Upper lobe of left lung (tissue), 6 donors: ENCODE measurements at regions not wholly inside any gene's neighbourhood (a gene's known extent, or its start where the extent isn't known, plus 50 kb on each side); places are given as distances from the start of the nearest gene placed in this dataset.

Experiments
- ATAC-seq, 2 donors: fragments of 200-7000 bp; cut with Tn5 transposase; one replicate each; pipeline ENCODE4 v1.9.1; 2022; ENCODE audit warnings: mild to moderate bottlenecking in 2 of 2, moderate library complexity in 2 of 2; ENCODE audit not compliant: low FRiP score in 2 of 2
- DNase-seq, 2 donors: peaks; one replicate each; pipeline ENCODE4 v3.0.0-alpha.2; 2019 to 2020
- H3K27ac ChIP-seq, 4 donors: fragments of 200-600 bp; sonication (generic); one replicate each; pipeline ENCODE4 v1.5.1; 2016 to 2019
- H3K27me3 ChIP-seq, 4 donors: fragments of 200-600 bp; sonication (generic); one replicate each; pipeline ENCODE4 v1.5.1; 2017 to 2019
- H3K36me3 ChIP-seq, 4 donors: fragments of 200-600 bp; sonication (generic); one replicate each; pipeline ENCODE4 v1.5.1; 2016 to 2019
- H3K4me1 ChIP-seq, 4 donors: fragments of 200-600 bp; sonication (generic); one replicate each; pipeline ENCODE4 v1.5.1; 2018 to 2019
- H3K4me3 ChIP-seq, 4 donors: fragments of 200-600 bp; sonication (generic); one replicate each; pipeline ENCODE4 v1.5.1; 2017 to 2019; ENCODE audit warnings: mild to moderate bottlenecking in 2 of 4, moderate library complexity in 1 of 4
- H3K9me3 ChIP-seq, 4 donors: fragments of 200-600 bp; sonication (generic); one replicate each; pipeline ENCODE4 v1.5.1; 2018 to 2019
- CTCF ChIP-seq, 6 experiments: fragments of 450-650 bp in 4 of 6; fragments of 200-600 bp in 2 of 6; sonication (generic) in 2 of 6; IDR thresholded peaks; one replicate each; pipeline ENCODE4 v1.5.1; 2016 to 2019; ENCODE audit warnings: antibody characterized with exemption in 6 of 6
- EP300 ChIP-seq, 4 donors: sonication (generic); formaldehyde crosslinking; IDR thresholded peaks; one replicate each; pipeline ENCODE4 v1.5.1; 2017; ENCODE audit warnings: antibody characterized with exemption in 4 of 4, control low read depth in 2 of 4
- POLR2A ChIP-seq, 4 donors: fragments of 450-650 bp; IDR thresholded peaks; one replicate each; pipeline ENCODE4 v1.5.1; 2016 to 2017; ENCODE audit warnings: antibody characterized with exemption in 4 of 4, mild to moderate bottlenecking in 2 of 4
- POLR2AphosphoS5 ChIP-seq, 2 donors: sonication (generic); formaldehyde crosslinking; IDR thresholded peaks; one replicate each; pipeline ENCODE4 v1.5.1; 2017; ENCODE audit warnings: antibody characterized with exemption in 2 of 2
- WGBS, 2 donors: methylation state at CpG; one replicate each; pipeline ENCODE4 v1.1.5; 2017 to 2018; 5-methylcytosine and 5-hydroxymethylcytosine counted together
- donor health status: DM: no; HTN: no; CAD: no; lungs with moderate emphysema.
- donor health status: DM: no; HTN: yes; CAD: no; lungs with severe emphysema.

- H3K4me1 ChIP-seq = no peaks in the 10 kb centered on the region
- H3K9me3 ChIP-seq = no peaks in the 10 kb centered on the region
- no peak for TF ChIP-seq CTCF (IDR thresholded peaks at IDR 0.05)
- TF ChIP-seq POLR2A (IDR thresholded peaks at IDR 0.05) = no peak
- no peak for TF ChIP-seq POLR2AphosphoS5 (IDR thresholded peaks at IDR 0.05)
- TF ChIP-seq EP300 (IDR thresholded peaks at IDR 0.05) = no peak
- ATAC-seq (no peak), DNase-seq (no peak)
- H3K36me3 ChIP-seq = no peaks in the 10 kb centered on the region
- no peaks in the 10 kb centered on the region for H3K27me3 ChIP-seq
- no peak overlapping the region for H3K27ac ChIP-seq
- no peak overlapping the region for H3K4me3 ChIP-seq
- WGBS, 2 donors = 84 to 87% methylated on average over 8 of the region's 8 CpGs
These were observed 67.6 kb upstream of the SLC22A15 start for GRCh38 chr1:115908565-115909274.

- Histone ChIP-seq H3K36me3 (no peaks in the 10 kb centered on the region), H3K9me3 (no peaks in the 10 kb centered on the region), H3K4me1 (no peaks in the 10 kb centered on the region), H3K4me3 (no peak overlapping the region), H3K27ac (no peak overlapping the region), H3K27me3 (no peaks in the 10 kb centered on the region)
- TF ChIP-seq POLR2AphosphoS5 (IDR thresholded peaks at IDR 0.05) (no peak), POLR2A (IDR thresholded peaks at IDR 0.05) (no peak), EP300 (IDR thresholded peaks at IDR 0.05) (no peak), CTCF (IDR thresholded peaks at IDR 0.05) (no peak)
- ATAC-seq (no peak), DNase-seq (no peak)
- WGBS, 2 donors = 88 to 92% methylated on average over 2 of the region's 2 CpGs
These were observed 66.1 kb upstream of the SLC22A15 start for GRCh38 chr1:115910231-115910630.

- no peaks in the 10 kb centered on the region for H3K36me3 ChIP-seq
- H3K9me3 ChIP-seq = no peaks in the 10 kb centered on the region
- DNase-seq (no peak), ATAC-seq (no peak)
- no peak overlapping the region for H3K4me3 ChIP-seq
- no peaks in the 10 kb centered on the region for H3K27me3 ChIP-seq
- WGBS, 2 donors = 22 to 47% methylated on average over 2 of the region's 2 CpGs
- H3K27ac ChIP-seq = no peak overlapping the region
- no peaks in the 10 kb centered on the region for H3K4me1 ChIP-seq
- TF ChIP-seq POLR2A (IDR thresholded peaks at IDR 0.05) (no peak), EP300 (IDR thresholded peaks at IDR 0.05) (no peak), POLR2AphosphoS5 (IDR thresholded peaks at IDR 0.05) (no peak), CTCF (IDR thresholded peaks at IDR 0.05) (no peak)
These were observed 65.0 kb upstream of the SLC22A15 start for GRCh38 chr1:115911294-115911693.

- whole genome bisulfite sequencing, 2 donors = 27 to 29% methylated on average over 3 of the region's 3 CpGs
- Histone ChIP-seq H3K27ac (no peak overlapping the region), H3K9me3 (no peaks in the 10 kb centered on the region), H3K27me3 (no peaks in the 10 kb centered on the region), H3K4me1 (no peaks in the 10 kb centered on the region), H3K4me3 (no peak overlapping the region), H3K36me3 (no peaks in the 10 kb centered on the region)
- no peak for ATAC-seq
- TF ChIP-seq CTCF (IDR thresholded peaks at IDR 0.05) (no peak), POLR2A (IDR thresholded peaks at IDR 0.05) (no peak), POLR2AphosphoS5 (IDR thresholded peaks at IDR 0.05) (no peak), EP300 (IDR thresholded peaks at IDR 0.05) (no peak)
- no peak for DNase-seq
These were observed 64.2 kb upstream of the SLC22A15 start for GRCh38 chr1:115912116-115912515.

GRCh38 chr1:115922801-115923200 is 53.5 kb upstream of the SLC22A15 start:
- Histone ChIP-seq H3K9me3 (no peaks in the 10 kb centered on the region), H3K4me1 (no peaks in the 10 kb centered on the region), H3K27me3 (no peaks in the 10 kb centered on the region), H3K4me3 (no peak overlapping the region), H3K27ac (no peak overlapping the region), H3K36me3 (no peaks in the 10 kb centered on the region)
- TF ChIP-seq CTCF (IDR thresholded peaks at IDR 0.05) (no peak), POLR2AphosphoS5 (IDR thresholded peaks at IDR 0.05) (no peak), POLR2A (IDR thresholded peaks at IDR 0.05) (no peak)
- 76 to 78% methylated on average over 6 of the region's 6 CpGs for WGBS, 2 donors
- DNase-seq (no peak), ATAC-seq (no peak)
